ENCODE measurements at regions not wholly inside any gene's neighbourhood (a gene's known extent, or its start where the extent isn't known, plus 50 kb on each side); places are given as distances from the start of the nearest gene placed in this dataset.

DNA sequence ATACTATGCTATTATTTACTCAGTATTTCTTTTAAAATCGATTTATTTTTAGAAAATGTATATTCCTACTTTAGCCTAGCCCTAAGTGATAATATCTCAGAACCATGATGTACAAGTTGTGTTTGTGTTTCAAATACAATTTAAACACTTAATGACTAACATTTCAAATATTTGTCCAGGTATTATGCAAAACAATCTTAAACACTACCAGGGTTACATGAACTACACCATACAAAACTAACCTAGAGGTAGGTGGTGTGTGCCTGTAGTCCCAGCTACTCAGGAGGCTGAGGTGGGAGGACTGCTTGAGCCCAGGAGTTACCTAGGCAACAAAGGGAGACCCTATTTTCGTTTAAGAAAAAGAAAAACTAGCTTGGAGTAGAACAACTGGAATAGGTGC is 83.0 kb upstream of the TMEM33 start:
- Histone ChIP-seq H3K4me2 (ENCODE audit: control insufficient read depth, extremely low read depth, insufficient read depth, low read depth, low read length) (no peak overlapping the region), H3K4me1 (ENCODE audit: control insufficient read depth, extremely low read depth, insufficient read depth, low read length) (no peaks in the 10 kb centered on the region), H3K9me3 (ENCODE audit: control insufficient read depth, low read depth, low read length) (no peaks in the 10 kb centered on the region), H3K36me3 (ENCODE audit: control insufficient read depth in 2 of 2, extremely low read depth in 1 of 2, insufficient read depth in 2 of 2, low read length in 2 of 2) (no peaks in the 10 kb centered on the region), H3K27me3 (ENCODE audit: control insufficient read depth, extremely low read depth, insufficient read depth, low read length) (no peaks in the 10 kb centered on the region), H2AFZ (ENCODE audit: control insufficient read depth, low read length) (no peak overlapping the region), H3K79me2 (ENCODE audit: control insufficient read depth, insufficient read depth, low read length) (no peaks in the 10 kb centered on the region), H3K9me1 (ENCODE audit: control insufficient read depth, extremely low read depth, insufficient read depth, low read length) (no peaks in the 10 kb centered on the region), H4K20me1 (ENCODE audit: control insufficient read depth, extremely low read depth, insufficient read depth, low read length) (no peaks in the 10 kb centered on the region), H3K27ac (ENCODE audit: control insufficient read depth, insufficient read depth, low read length) (no peak overlapping the region), H3K9ac (ENCODE audit: control insufficient read depth, extremely low read depth, insufficient read depth, low read length) (no peak overlapping the region), H3K4me3 (ENCODE audit: control insufficient read depth in 2 of 3, extremely low read depth in 1 of 3, insufficient read depth in 2 of 3, low read depth in 1 of 3, low read length in 3 of 3) (no peak overlapping the region)
- TF ChIP-seq EZH2 (IDR thresholded peaks at IDR 0.05; ENCODE audit: low read length) = no peak
- TF ChIP-seq, protein P1, sequence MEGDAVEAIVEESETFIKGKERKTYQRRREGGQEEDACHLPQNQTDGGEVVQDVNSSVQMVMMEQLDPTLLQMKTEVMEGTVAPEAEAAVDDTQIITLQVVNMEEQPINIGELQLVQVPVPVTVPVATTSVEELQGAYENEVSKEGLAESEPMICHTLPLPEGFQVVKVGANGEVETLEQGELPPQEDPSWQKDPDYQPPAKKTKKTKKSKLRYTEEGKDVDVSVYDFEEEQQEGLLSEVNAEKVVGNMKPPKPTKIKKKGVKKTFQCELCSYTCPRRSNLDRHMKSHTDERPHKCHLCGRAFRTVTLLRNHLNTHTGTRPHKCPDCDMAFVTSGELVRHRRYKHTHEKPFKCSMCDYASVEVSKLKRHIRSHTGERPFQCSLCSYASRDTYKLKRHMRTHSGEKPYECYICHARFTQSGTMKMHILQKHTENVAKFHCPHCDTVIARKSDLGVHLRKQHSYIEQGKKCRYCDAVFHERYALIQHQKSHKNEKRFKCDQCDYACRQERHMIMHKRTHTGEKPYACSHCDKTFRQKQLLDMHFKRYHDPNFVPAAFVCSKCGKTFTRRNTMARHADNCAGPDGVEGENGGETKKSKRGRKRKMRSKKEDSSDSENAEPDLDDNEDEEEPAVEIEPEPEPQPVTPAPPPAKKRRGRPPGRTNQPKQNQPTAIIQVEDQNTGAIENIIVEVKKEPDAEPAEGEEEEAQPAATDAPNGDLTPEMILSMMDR (optimal IDR thresholded peaks at IDR 0.05 in 1 of 3, IDR thresholded peaks at IDR 0.05 in 1 of 3, conservative IDR thresholded peaks at IDR 0.05 in 1 of 3; ENCODE audit: extremely low read depth in 1 of 3, insufficient read depth in 2 of 3, low read length in 3 of 3) = no peak
- FAIRE-seq (no peak), DNase-seq (ENCODE audit: low read depth, low spot score) (no peak)
- dilution Hi-C loops (cut with MboI; ENCODE audit: extremely low pct_ligation_motif_present, low sequenced_read_pairs) = no loop called here

DNA sequence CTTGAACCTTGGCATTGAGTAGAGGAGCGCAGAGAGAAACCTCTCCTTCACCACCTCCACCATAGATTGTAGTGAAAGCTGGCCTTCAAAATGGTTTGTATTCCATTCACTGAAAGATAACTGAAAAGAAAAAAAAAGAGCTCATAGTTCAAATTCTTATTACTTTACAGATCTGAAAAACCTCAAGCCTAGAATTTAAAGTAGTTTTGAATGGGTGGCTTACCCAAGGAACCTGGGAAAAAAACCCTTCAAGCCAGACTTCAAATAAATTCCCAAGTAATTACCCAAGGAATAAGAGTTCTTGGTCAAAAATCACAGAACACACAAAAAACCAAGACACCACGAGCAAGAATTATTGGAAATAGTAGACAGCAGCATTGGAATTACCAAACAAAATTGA is 83.6 kb upstream of the TMEM33 start:
- DNase-seq (ENCODE audit: low read depth, low spot score) (no peak), FAIRE-seq (no peak)
- H3K9me3 ChIP-seq (ENCODE audit: control insufficient read depth, low read depth, low read length) = no peaks in the 10 kb centered on the region
- no peak overlapping the region for H3K4me2 ChIP-seq (ENCODE audit: control insufficient read depth, extremely low read depth, insufficient read depth, low read depth, low read length)
- no peaks in the 10 kb centered on the region for H3K36me3 ChIP-seq (ENCODE audit: control insufficient read depth in 2 of 2, extremely low read depth in 1 of 2, insufficient read depth in 2 of 2, low read length in 2 of 2)
- no peaks in the 10 kb centered on the region for H3K27me3 ChIP-seq (ENCODE audit: control insufficient read depth, extremely low read depth, insufficient read depth, low read length)
- no peak overlapping the region for H3K4me3 ChIP-seq (ENCODE audit: control insufficient read depth in 2 of 3, extremely low read depth in 1 of 3, insufficient read depth in 2 of 3, low read depth in 1 of 3, low read length in 3 of 3)
- H3K79me2 ChIP-seq (ENCODE audit: control insufficient read depth, insufficient read depth, low read length) = no peaks in the 10 kb centered on the region
- H3K27ac ChIP-seq (ENCODE audit: control insufficient read depth, insufficient read depth, low read length) = no peak overlapping the region
- no peak overlapping the region for H2AFZ ChIP-seq (ENCODE audit: control insufficient read depth, low read length)
- H3K4me1 ChIP-seq (ENCODE audit: control insufficient read depth, extremely low read depth, insufficient read depth, low read length) = no peaks in the 10 kb centered on the region
- H3K9me1 ChIP-seq (ENCODE audit: control insufficient read depth, extremely low read depth, insufficient read depth, low read length) = no peaks in the 10 kb centered on the region
- dilution Hi-C loops (cut with MboI; ENCODE audit: extremely low pct_ligation_motif_present, low sequenced_read_pairs) = no loop called here
- TF ChIP-seq, protein P1 (optimal IDR thresholded peaks at IDR 0.05 in 1 of 3, IDR thresholded peaks at IDR 0.05 in 1 of 3, conservative IDR thresholded peaks at IDR 0.05 in 1 of 3; ENCODE audit: extremely low read depth in 1 of 3, insufficient read depth in 2 of 3, low read length in 3 of 3) = no peak
- no peak for TF ChIP-seq EZH2 (IDR thresholded peaks at IDR 0.05; ENCODE audit: low read length)
- no peaks in the 10 kb centered on the region for H4K20me1 ChIP-seq (ENCODE audit: control insufficient read depth, extremely low read depth, insufficient read depth, low read length)
- no peak overlapping the region for H3K9ac ChIP-seq (ENCODE audit: control insufficient read depth, extremely low read depth, insufficient read depth, low read length)
